IMR-90 (cell line): ENCODE measurements at regions not wholly inside any gene's neighbourhood (a gene's known extent, or its start where the extent isn't known, plus 50 kb on each side); places are given as distances from the start of the nearest gene placed in this dataset.
A peak's percentile ranks its signal among the peaks of the same experiment; 100 is the strongest.

ENCODE experiments used
- ATAC-seq: fragments of 200-7000 bp; cut with Tn5 transposase; 2 replicates; pipeline ENCODE4 v1.9.1; 2020; ENCODE audit warnings: low read depth, mild to moderate bottlenecking, moderate library complexity
- BruUV-seq: library from RNA; stranded (reverse); fragments of 400-500 nt; replicated peaks from 2 replicates; lab custom pipeline; 2021; lab: Mats Ljungman, UMichigan
- CTCF ChIA-PET: fragments of 300-600 bp; formaldehyde crosslinking; extraction: SDS; loops from one replicate; lab custom pipeline; 2021; ENCODE audit warnings: antibody characterized with exemption; lab: Yijun Ruan, JAX
- POLR2A ChIA-PET: fragments of 300-600 bp; sonication (Branson Sonifier 250); formaldehyde crosslinking; loops from one replicate; lab custom pipeline; 2022; ENCODE audit warnings: antibody characterized with exemption; ENCODE audit not compliant: unreplicated experiment; lab: Charles Lee
- DNase-seq: peaks from one replicate; pipeline ENCODE4 v3.0.0; 2013
- H2AFZ ChIP-seq: replicated peaks from 2 replicates; pipeline ENCODE3; 2013; ENCODE audit warnings: low read length, mild to moderate bottlenecking; ENCODE audit not compliant: poor library complexity
- H2AK5ac ChIP-seq: 2 replicates; pipeline ENCODE4 v1.6.1; 2013; ENCODE audit warnings: low read depth, low read length, inconsistent platforms
- H2AK9ac ChIP-seq: replicated peaks from 2 replicates; pipeline ENCODE3; 2013; ENCODE audit warnings: mild to moderate bottlenecking, low read depth, low read length, moderate library complexity; ENCODE audit not compliant: poor library complexity
- H2BK120ac ChIP-seq: 2 replicates; pipeline ENCODE4 v1.6.1; 2013; ENCODE audit warnings: low read depth, low read length, inconsistent platforms
- H2BK15ac ChIP-seq: 3 replicates; pipeline ENCODE4 v1.6.1; 2013; ENCODE audit warnings: low read depth, low read length, inconsistent platforms
- H2BK20ac ChIP-seq: 2 replicates; pipeline ENCODE4 v1.6.1; 2013; ENCODE audit warnings: low read depth, mild to moderate bottlenecking, inconsistent platforms, low read length, moderate library complexity
- H2BK5ac ChIP-seq: 2 replicates; pipeline ENCODE4 v1.6.1; 2013; ENCODE audit warnings: mild to moderate bottlenecking, low read depth, low read length, inconsistent platforms; ENCODE audit not compliant: poor library complexity, severe bottlenecking
- H3K14ac ChIP-seq: replicated peaks from 2 replicates; pipeline ENCODE4 v1.6.1; 2013; ENCODE audit warnings: low read depth, low read length, inconsistent platforms
- H3K18ac ChIP-seq: 2 replicates; pipeline ENCODE4 v1.6.1; 2013; ENCODE audit warnings: low read depth, low read length, control low read depth
- H3K23ac ChIP-seq: 2 replicates; pipeline ENCODE4 v1.6.1; 2013; ENCODE audit warnings: low read depth, low read length, inconsistent platforms
- H3K27ac ChIP-seq: 2 replicates; pipeline ENCODE4 v1.5.1; 2013; ENCODE audit warnings: mild to moderate bottlenecking, control low read depth, low read length; ENCODE audit not compliant: insufficient read depth
- H3K27me3 ChIP-seq: 2 replicates; pipeline ENCODE4 v1.6.1; 2013; ENCODE audit warnings: low read length; ENCODE audit not compliant: control insufficient read depth, insufficient read depth
- H3K36me3 ChIP-seq: 2 replicates; pipeline ENCODE4 v1.6.1; 2013; ENCODE audit warnings: low read length, mixed read lengths; ENCODE audit not compliant: control insufficient read depth, insufficient read depth
- H3K4ac ChIP-seq: 2 replicates; pipeline ENCODE4 v1.6.1; 2013; ENCODE audit warnings: low read depth, low read length, inconsistent platforms
- H3K4me1 ChIP-seq: 2 replicates; pipeline ENCODE4 v1.6.1; 2013; ENCODE audit warnings: low read length, mixed read lengths; ENCODE audit not compliant: control insufficient read depth, insufficient read depth
- H3K4me2 ChIP-seq: 2 replicates; pipeline ENCODE4 v1.6.1; 2013; ENCODE audit warnings: low read depth, mild to moderate bottlenecking, control low read depth, low read length, moderate library complexity
- H3K4me3 ChIP-seq: 2 replicates; pipeline ENCODE4 v1.5.1; 2013; ENCODE audit warnings: low read depth, mild to moderate bottlenecking, control low read depth, low read length, moderate library complexity; ENCODE audit not compliant: insufficient read depth
- H3K56ac ChIP-seq: 2 replicates; pipeline ENCODE4 v1.6.1; 2013; ENCODE audit warnings: low read length, inconsistent platforms; ENCODE audit not compliant: insufficient read depth; ENCODE audit errors: extremely low read depth
- H3K79me1 ChIP-seq, 2 experiments: 2 replicates each; pipeline ENCODE4 v1.6.1; 2013; ENCODE audit warnings: low read length in 2 of 2, inconsistent platforms in 1 of 2, low read depth in 1 of 2
- H3K9ac ChIP-seq: 2 replicates; pipeline ENCODE4 v1.6.1; 2013; ENCODE audit warnings: low read depth, low read length, control low read depth
- H3K9me1 ChIP-seq: 2 replicates; pipeline ENCODE4 v1.6.1; 2013; ENCODE audit warnings: low read length, inconsistent platforms; ENCODE audit not compliant: insufficient read depth
- H3K9me3 ChIP-seq: 2 replicates; pipeline ENCODE4 v1.6.1; 2013; ENCODE audit warnings: low read length; ENCODE audit not compliant: control insufficient read depth, insufficient read depth
- H4K20me1 ChIP-seq: 2 replicates; pipeline ENCODE4 v1.6.1; 2013; ENCODE audit warnings: low read length, inconsistent platforms; ENCODE audit not compliant: insufficient read depth
- H4K5ac ChIP-seq: 2 replicates; pipeline ENCODE4 v1.6.1; 2013; ENCODE audit warnings: mild to moderate bottlenecking, low read depth, low read length, control low read depth
- H4K8ac ChIP-seq, 2 experiments: 2 replicates each; pipeline ENCODE4 v1.6.1; 2013; ENCODE audit warnings: low read depth in 2 of 2, low read length in 2 of 2, control low read depth in 1 of 2, inconsistent platforms in 1 of 2
- H4K91ac ChIP-seq: 2 replicates; pipeline ENCODE4 v1.6.1; 2013; ENCODE audit warnings: low read depth, low read length, inconsistent platforms; ENCODE audit not compliant: insufficient read depth
- BHLHE40 ChIP-seq: fragments of 150-350 bp; IDR thresholded peaks from 2 replicates; pipeline ENCODE4 v1.6.1; 2016; ENCODE audit warnings: mild to moderate bottlenecking, low read depth, low read length
- CHD1 ChIP-seq: IDR thresholded peaks from 2 replicates; pipeline ENCODE4 v1.6.1; 2012; ENCODE audit warnings: low read depth, low read length, improper control_type of control experiment
- ELK1 ChIP-seq: fragments of 150-350 bp; IDR thresholded peaks from 2 replicates; pipeline ENCODE4 v1.6.1; 2016; ENCODE audit warnings: low read depth, mild to moderate bottlenecking, low read length, moderate library complexity, borderline replicate concordance
- FOS ChIP-seq: fragments of 150-350 bp; IDR thresholded peaks from 2 replicates; pipeline ENCODE4 v1.6.1; 2016; ENCODE audit warnings: low read depth, low read length
- MAFK ChIP-seq: IDR thresholded peaks from 2 replicates; pipeline ENCODE4 v1.6.1; 2012; ENCODE audit warnings: low read depth, low read length, improper control_type of control experiment
- MAZ ChIP-seq: IDR thresholded peaks from 2 replicates; pipeline ENCODE4 v1.6.1; 2012; ENCODE audit warnings: low read depth, mild to moderate bottlenecking, low read length, improper control_type of control experiment, moderate library complexity, borderline replicate concordance
- MXI1 ChIP-seq: IDR thresholded peaks from 2 replicates; pipeline ENCODE4 v1.6.1; 2012; ENCODE audit warnings: low read depth, mild to moderate bottlenecking, low read length, moderate library complexity, borderline replicate concordance
- POLR2A ChIP-seq: IDR thresholded peaks from 2 replicates; pipeline ENCODE4 v1.6.1; 2012; ENCODE audit warnings: mild to moderate bottlenecking, low read depth, low read length
- RAD21 ChIP-seq: IDR thresholded peaks from 2 replicates; pipeline ENCODE4 v1.6.1; 2012; ENCODE audit warnings: low read length, improper control_type of control experiment
- RCOR1 ChIP-seq: IDR thresholded peaks from 2 replicates; pipeline ENCODE4 v1.6.1; 2012; ENCODE audit warnings: mild to moderate bottlenecking, low read length, improper control_type of control experiment; ENCODE audit not compliant: insufficient replicate concordance
- WGBS, 2 experiments: methylation state at CpG; one replicate each; pipeline versions ENCODE4 v1.1.5 to v1.1.7; 2013; ENCODE audit warnings: missing lambda C conversion rate in 2 of 2; ENCODE audit not compliant: insufficient read length in 1 of 2; ENCODE audit errors: extremely low coverage in 2 of 2; 5-methylcytosine and 5-hydroxymethylcytosine counted together
- dilution Hi-C: fragments of 300-500 bp; cut with HindIII; formaldehyde crosslinking; loops from one replicate; pipeline ENCODE4 v1.14.3; 2018; ENCODE audit warnings: low sequenced_read_pairs; ENCODE audit not compliant: unreplicated experiment
- in situ Hi-C: fragments of 300-500 bp; cut with MboI; formaldehyde crosslinking; loops from 3 replicates; pipeline ENCODE4 v1.14.3; 2019; ENCODE audit warnings: low sequenced_read_pairs, inconsistent platforms, mixed read lengths
- intact Hi-C: fragments of 100-400 bp; cut with micrococcal nuclease; formaldehyde crosslinking; loops from 2 replicates; pipeline ENCODE4 v1.10.0; 2022
- TF ChIP-seq, protein P1 (sequence below): conservative IDR thresholded peaks from 2 replicates; pipeline ENCODE4 v1.5.1; 2012; ENCODE audit warnings: mild to moderate bottlenecking, low read depth, low read length, improper control_type of control experiment

- Histone ChIP-seq H3K79me1 (no peaks in the 10 kb centered on the region), H2AFZ (no peak overlapping the region), H3K18ac (peak overlapping the region; percentile 51; the same call in 1 of the 2 replicates), H2AK9ac (no peak overlapping the region), H3K14ac (no peak overlapping the region), H3K36me3 (no peaks in the 10 kb centered on the region), H3K23ac (no peak overlapping the region), H3K4ac (no peak overlapping the region), H4K91ac (no peak overlapping the region), H4K8ac (no peak overlapping the region), H2AK5ac (no peak overlapping the region), H3K9me3 (no peaks in the 10 kb centered on the region), H3K56ac (no peak overlapping the region), H2BK15ac (no peak overlapping the region), H3K4me3 (no peak overlapping the region), H2BK5ac (no peak overlapping the region), H3K9ac (no peak overlapping the region), H4K20me1 (no peaks in the 10 kb centered on the region), H3K27ac (no peak overlapping the region), H2BK120ac (no peak overlapping the region), H3K4me1 (0 out of 2 replicates have a peak, but pooled peaks cover 2% of the 10 kb centered on the region), H3K4me2 (no peak overlapping the region), H3K9me1 (no peaks in the 10 kb centered on the region), H4K5ac (no peak overlapping the region), H2BK20ac (no peak overlapping the region), H3K27me3 (no peaks in the 10 kb centered on the region)
- DNase-seq (no peak), ATAC-seq (no peak)
- dilution Hi-C loops (no loop called here), intact Hi-C loops (no loop called here), in situ Hi-C loops (loop anchor here (25.0 kb wide), 1 partner anchor 822 kb away; no protein-coding TSS in a partner anchor)
- no TSS peak for BruUV-seq
- CTCF ChIA-PET = interaction anchor here (1.2 to 1.6 kb wide), 2 partner anchors 10 to 720 kb away, joined by 3 to 4 read pairs; no protein-coding TSS in a partner anchor
- POLR2A ChIA-PET = no interaction called here
- WGBS, 2 experiments = no CpG with 5 or more reads among the region's 3 CpGs
- TF ChIP-seq FOS (no peak), CHD1 (no peak), MAZ (no peak), POLR2A (no peak), RAD21 (no peak), MXI1 (no peak), RCOR1 (no peak), ELK1 (no peak), BHLHE40 (no peak), MAFK (no peak)
- TF ChIP-seq, protein P1, sequence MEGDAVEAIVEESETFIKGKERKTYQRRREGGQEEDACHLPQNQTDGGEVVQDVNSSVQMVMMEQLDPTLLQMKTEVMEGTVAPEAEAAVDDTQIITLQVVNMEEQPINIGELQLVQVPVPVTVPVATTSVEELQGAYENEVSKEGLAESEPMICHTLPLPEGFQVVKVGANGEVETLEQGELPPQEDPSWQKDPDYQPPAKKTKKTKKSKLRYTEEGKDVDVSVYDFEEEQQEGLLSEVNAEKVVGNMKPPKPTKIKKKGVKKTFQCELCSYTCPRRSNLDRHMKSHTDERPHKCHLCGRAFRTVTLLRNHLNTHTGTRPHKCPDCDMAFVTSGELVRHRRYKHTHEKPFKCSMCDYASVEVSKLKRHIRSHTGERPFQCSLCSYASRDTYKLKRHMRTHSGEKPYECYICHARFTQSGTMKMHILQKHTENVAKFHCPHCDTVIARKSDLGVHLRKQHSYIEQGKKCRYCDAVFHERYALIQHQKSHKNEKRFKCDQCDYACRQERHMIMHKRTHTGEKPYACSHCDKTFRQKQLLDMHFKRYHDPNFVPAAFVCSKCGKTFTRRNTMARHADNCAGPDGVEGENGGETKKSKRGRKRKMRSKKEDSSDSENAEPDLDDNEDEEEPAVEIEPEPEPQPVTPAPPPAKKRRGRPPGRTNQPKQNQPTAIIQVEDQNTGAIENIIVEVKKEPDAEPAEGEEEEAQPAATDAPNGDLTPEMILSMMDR = no peak
These were observed 449.9 kb upstream of the NAALADL2 start for GRCh38 chr3:174409086-174409743.
